Fibroblast of lung (primary cell): ENCODE measurements at regions not wholly inside any gene's neighbourhood (a gene's known extent, or its start where the extent isn't known, plus 50 kb on each side); places are given as distances from the start of the nearest gene placed in this dataset.

Experiments used
- DNase-seq, 2 donors: peaks; one replicate each; pipeline versions ENCODE4 v3.0.0 to v3.0.0-alpha.2; 2010; ENCODE audit warnings: low read depth in 2 of 2
- H2AFZ ChIP-seq: 2 replicates; pipeline ENCODE4 v1.5.1; 2012; ENCODE audit warnings: low read length, control low read depth, inconsistent platforms
- H3K27ac ChIP-seq: 2 replicates; pipeline ENCODE4 v1.5.1; 2011; ENCODE audit warnings: low read length, control low read depth; ENCODE audit not compliant: insufficient read depth
- H3K27me3 ChIP-seq: 2 replicates; pipeline ENCODE4 v1.5.1; 2011; ENCODE audit warnings: mild to moderate bottlenecking, low read length; ENCODE audit not compliant: control insufficient read depth, insufficient read depth
- H3K36me3 ChIP-seq: 2 replicates; pipeline ENCODE4 v1.5.1; 2011; ENCODE audit warnings: low read length; ENCODE audit not compliant: control insufficient read depth, insufficient read depth
- H3K4me1 ChIP-seq: 2 replicates; pipeline ENCODE4 v1.5.1; 2011; ENCODE audit warnings: low read length; ENCODE audit not compliant: control insufficient read depth, insufficient read depth; ENCODE audit errors: extremely low read depth
- H3K4me2 ChIP-seq: 2 replicates; pipeline ENCODE4 v1.5.1; 2011; ENCODE audit warnings: low read length, control low read depth; ENCODE audit not compliant: insufficient read depth; ENCODE audit errors: extremely low read depth
- H3K4me3 ChIP-seq, 4 experiments: fragments of 200-600 bp in 1 of 4; sonication (generic) in 1 of 4; replicated peaks in 1 of 4; 2 replicates each; pipeline ENCODE4 v1.5.1; 2011 to 2016; ENCODE audit warnings: low read length in 4 of 4, low read depth in 3 of 4, mild to moderate bottlenecking in 3 of 4, control low read depth in 2 of 4, inconsistent platforms in 1 of 4, mixed read lengths in 1 of 4; ENCODE audit not compliant: insufficient read depth in 1 of 4; ENCODE audit errors: control extremely low read depth in 1 of 4
- H3K79me2 ChIP-seq: 2 replicates; pipeline ENCODE4 v1.5.1; 2012; ENCODE audit warnings: mild to moderate bottlenecking, low read length, inconsistent platforms; ENCODE audit not compliant: control insufficient read depth, insufficient read depth
- H3K9ac ChIP-seq: 2 replicates; pipeline ENCODE4 v1.5.1; 2011; ENCODE audit warnings: mild to moderate bottlenecking, low read length, control low read depth; ENCODE audit not compliant: insufficient read depth
- H3K9me3 ChIP-seq: 2 replicates; pipeline ENCODE4 v1.5.1; 2012; ENCODE audit warnings: low read depth, low read length; ENCODE audit not compliant: control insufficient read depth, insufficient read depth
- H4K20me1 ChIP-seq: 2 replicates; pipeline ENCODE4 v1.5.1; 2011; ENCODE audit warnings: low read length; ENCODE audit not compliant: control insufficient read depth, insufficient read depth; ENCODE audit errors: extremely low read depth
- CTCF ChIP-seq, 2 donors: IDR thresholded peaks in 1 of 2; conservative IDR thresholded peaks in 1 of 2; 1 replicate in 1 of 2; 2 replicates in 1 of 2; pipeline ENCODE4 v1.5.1; 2011 to 2012; ENCODE audit warnings: low read length in 2 of 2, control low read depth in 1 of 2, inconsistent platforms in 1 of 2, low read depth in 1 of 2, mild to moderate bottlenecking in 1 of 2
- EZH2 ChIP-seq: IDR thresholded peaks from 2 replicates; pipeline ENCODE4 v1.5.1; 2012; ENCODE audit warnings: low read length, control low read depth, mild to moderate bottlenecking; ENCODE audit errors: missing control alignments

- Histone ChIP-seq H3K79me2 (no peaks in the 10 kb centered on the region), H3K36me3 (no peaks in the 10 kb centered on the region), H3K4me2 (no peak overlapping the region), H3K9me3 (no peaks in the 10 kb centered on the region), H3K9ac (no peak overlapping the region), H2AFZ (no peak overlapping the region), H4K20me1 (no peaks in the 10 kb centered on the region), H3K27ac (no peak overlapping the region), H3K4me1 (no peaks in the 10 kb centered on the region), H3K27me3 (no peaks in the 10 kb centered on the region), H3K4me3 (no peak overlapping the region)
- DNase-seq, result no peak
- no peak for TF ChIP-seq EZH2
- no peak for TF ChIP-seq CTCF (conservative IDR thresholded peaks at IDR 0.05 in 1 of 2, IDR thresholded peaks at IDR 0.05 in 1 of 2; ENCODE audit: low read depth in 1 of 2, low read length in 2 of 2)
Measured at GRCh38 chr3:102586485-102586884, 151.7 kb downstream of the ZPLD1 start.

- TF ChIP-seq CTCF (conservative IDR thresholded peaks at IDR 0.05 in 1 of 2, IDR thresholded peaks at IDR 0.05 in 1 of 2; ENCODE audit: low read depth in 1 of 2, low read length in 2 of 2), result no peak
- no peak for TF ChIP-seq EZH2
- Histone ChIP-seq H2AFZ (no peak overlapping the region), H3K9ac (no peak overlapping the region), H3K4me2 (no peak overlapping the region), H3K4me1 (no peaks in the 10 kb centered on the region), H4K20me1 (no peaks in the 10 kb centered on the region), H3K4me3 (no peak overlapping the region), H3K79me2 (no peaks in the 10 kb centered on the region), H3K36me3 (no peaks in the 10 kb centered on the region), H3K27me3 (no peaks in the 10 kb centered on the region), H3K27ac (no peak overlapping the region), H3K9me3 (no peaks in the 10 kb centered on the region)
- peak in 1 of 2 donors; percentile 12 for DNase-seq
Measured at GRCh38 chr3:102593812-102594602, 159.2 kb downstream of the ZPLD1 start.

- no peaks in the 10 kb centered on the region for H3K9me3 ChIP-seq
- H3K4me3 ChIP-seq, result no peak overlapping the region
- no peaks in the 10 kb centered on the region for H3K79me2 ChIP-seq
- no peak overlapping the region for H3K27ac ChIP-seq
- no peak overlapping the region for H3K4me2 ChIP-seq
- no peak for DNase-seq
- H3K27me3 ChIP-seq, result no peaks in the 10 kb centered on the region
- H3K36me3 ChIP-seq, result no peaks in the 10 kb centered on the region
- H3K9ac ChIP-seq, result no peak overlapping the region
- no peak overlapping the region for H2AFZ ChIP-seq
- no peaks in the 10 kb centered on the region for H4K20me1 ChIP-seq
- H3K4me1 ChIP-seq, result no peaks in the 10 kb centered on the region
- TF ChIP-seq CTCF (conservative IDR thresholded peaks at IDR 0.05 in 1 of 2, IDR thresholded peaks at IDR 0.05 in 1 of 2; ENCODE audit: low read depth in 1 of 2, low read length in 2 of 2) (no peak), EZH2 (no peak)
Measured at GRCh38 chr3:102595057-102595456, 160.2 kb downstream of the ZPLD1 start.
